ENCODE measurements at regions not wholly inside any gene's neighbourhood (a gene's known extent, or its start where the extent isn't known, plus 50 kb on each side); places are given as distances from the start of the nearest gene placed in this dataset.

- DNase-seq (ENCODE audit: low read depth) = no peak
- no peak overlapping the region for H3K4me3 ChIP-seq (ENCODE audit: control insufficient read depth, low read depth, low read length)
- TF ChIP-seq CTCF (conservative IDR thresholded peaks at IDR 0.05; ENCODE audit: control insufficient read depth, insufficient read depth, low read depth, low read length) = no peak
These were observed 122.7 kb downstream of the BUD13 start for GRCh38 chr11:116650052-116650451.

- TF ChIP-seq CTCF (conservative IDR thresholded peaks at IDR 0.05; ENCODE audit: control insufficient read depth, insufficient read depth, low read depth, low read length) = no peak
- no peak overlapping the region for H3K4me3 ChIP-seq (ENCODE audit: control insufficient read depth, low read depth, low read length)
- no peak for DNase-seq (ENCODE audit: low read depth)
These were observed 123.5 kb downstream of the BUD13 start for GRCh38 chr11:116649268-116649667.

GRCh38 chr11:116648247-116649174, 124.3 kb downstream of the BUD13 start:
- TF ChIP-seq CTCF (conservative IDR thresholded peaks at IDR 0.05; ENCODE audit: control insufficient read depth, insufficient read depth, low read depth, low read length) = no peak
- no peak overlapping the region for H3K4me3 ChIP-seq (ENCODE audit: control insufficient read depth, low read depth, low read length)
- DNase-seq (ENCODE audit: low read depth) = no peak

GRCh38 chr11:116647305-116648080, 125.3 kb downstream of the BUD13 start:
- no peak for DNase-seq (ENCODE audit: low read depth)
- H3K4me3 ChIP-seq (ENCODE audit: control insufficient read depth, low read depth, low read length) = no peak overlapping the region
- TF ChIP-seq CTCF (conservative IDR thresholded peaks at IDR 0.05; ENCODE audit: control insufficient read depth, insufficient read depth, low read depth, low read length) = no peak

- no peak for TF ChIP-seq CTCF (conservative IDR thresholded peaks at IDR 0.05; ENCODE audit: control insufficient read depth, insufficient read depth, low read depth, low read length)
- H3K4me3 ChIP-seq (ENCODE audit: control insufficient read depth, low read depth, low read length) = no peak overlapping the region
- no peak for DNase-seq (ENCODE audit: low read depth)
These were observed 126.6 kb downstream of the BUD13 start for GRCh38 chr11:116646191-116646590.

- no peak for DNase-seq (ENCODE audit: low read depth)
- no peak overlapping the region for H3K4me3 ChIP-seq (ENCODE audit: control insufficient read depth, low read depth, low read length)
- no peak for TF ChIP-seq CTCF (conservative IDR thresholded peaks at IDR 0.05; ENCODE audit: control insufficient read depth, insufficient read depth, low read depth, low read length)
These were observed 127.9 kb downstream of the BUD13 start for GRCh38 chr11:116644941-116645305.

Measured in fibroblast of mammary gland (primary cell).